Panc1 (cell line): ENCODE measurements at regions not wholly inside any gene's neighbourhood (a gene's known extent, or its start where the extent isn't known, plus 50 kb on each side); places are given as distances from the start of the nearest gene placed in this dataset.

Experiments
- ATAC-seq: fragments of 200-7000 bp; cut with Tn5 transposase; 2 replicates; pipeline ENCODE4 v1.9.1; 2020; ENCODE audit warnings: mild to moderate bottlenecking, moderate library complexity
- BruUV-seq: library from RNA; stranded (reverse); fragments of 400-500 nt; replicated peaks from 2 replicates; lab custom pipeline; 2021; lab: Mats Ljungman, UMichigan
- CTCF ChIA-PET: fragments of 300-600 bp; sonication (Branson Sonifier 250); formaldehyde crosslinking; loops from one replicate; lab custom pipeline; 2022; ENCODE audit warnings: antibody characterized with exemption; lab: Charles Lee
- POLR2A ChIA-PET: fragments of 300-600 bp; sonication (Branson Sonifier 250); formaldehyde crosslinking; loops from one replicate; lab custom pipeline; 2022; ENCODE audit warnings: antibody characterized with exemption; lab: Charles Lee
- DNase-seq: peaks from one replicate; pipeline ENCODE4 v3.0.0-alpha.2; 2010; ENCODE audit warnings: low read depth, low spot score
- H3K27ac ChIP-seq: 2 replicates; pipeline ENCODE4 v1.5.1; 2011; ENCODE audit warnings: mild to moderate bottlenecking, low read length, inconsistent platforms
- H3K27me3 ChIP-seq: fragments of 200-500 bp; sonication (Bioruptor generic); 2 replicates; pipeline ENCODE4 v1.6.0; 2014; ENCODE audit warnings: low read length, inconsistent platforms; ENCODE audit not compliant: control insufficient read depth, insufficient read depth
- H3K36me3 ChIP-seq: fragments of 200-500 bp; sonication (Bioruptor generic); 2 replicates; pipeline ENCODE4 v1.5.1; 2014; ENCODE audit warnings: inconsistent platforms, mild to moderate bottlenecking, low read length, moderate library complexity; ENCODE audit not compliant: control insufficient read depth, insufficient read depth
- H3K4me1 ChIP-seq: 2 replicates; pipeline ENCODE4 v1.5.1; 2011; ENCODE audit warnings: inconsistent platforms, mild to moderate bottlenecking, low read length, moderate library complexity; ENCODE audit not compliant: control insufficient read depth, insufficient read depth
- H3K4me3 ChIP-seq, 2 experiments: 2 replicates each; pipeline ENCODE4 v1.5.1; 2011 to 2012; ENCODE audit warnings: low read depth in 2 of 2, low read length in 2 of 2, mild to moderate bottlenecking in 2 of 2, inconsistent platforms in 1 of 2, moderate library complexity in 1 of 2
- H3K9me3 ChIP-seq: fragments of 200-500 bp; sonication (Bioruptor generic); 2 replicates; pipeline ENCODE4 v1.5.1; 2014; ENCODE audit warnings: low read depth, mild to moderate bottlenecking, inconsistent platforms, low read length, moderate library complexity; ENCODE audit not compliant: control insufficient read depth, insufficient read depth
- CTCF ChIP-seq: fragments of 450-650 bp; IDR thresholded peaks from 2 replicates; pipeline ENCODE4 v1.5.1; 2017; ENCODE audit warnings: mild to moderate bottlenecking
- POLR2AphosphoS5 ChIP-seq: IDR thresholded peaks from 2 replicates; pipeline ENCODE4 v1.6.1; 2012; ENCODE audit warnings: mild to moderate bottlenecking, low read depth, low read length, moderate library complexity
- REST ChIP-seq, 2 experiments: IDR thresholded peaks; 2 replicates each; pipeline ENCODE4 v1.6.1; 2011 to 2012; ENCODE audit warnings: low read depth in 2 of 2, control low read depth in 1 of 2, low read length in 1 of 2, mild to moderate bottlenecking in 1 of 2, moderate library complexity in 1 of 2; ENCODE audit not compliant: insufficient read depth in 1 of 2
- SIN3A ChIP-seq: IDR thresholded peaks from 2 replicates; pipeline ENCODE4 v1.6.1; 2012; ENCODE audit warnings: low read depth, mild to moderate bottlenecking, low read length, moderate library complexity, borderline replicate concordance; ENCODE audit not compliant: insufficient read depth
- TCF7L2 ChIP-seq: IDR thresholded peaks from 2 replicates; pipeline ENCODE4 v1.6.1; 2011; ENCODE audit warnings: mild to moderate bottlenecking, low read depth, low read length, inconsistent platforms
- in situ Hi-C: cut with HindIII; loops from 2 replicates; pipeline ENCODE4 v1.10.0; 2016; ENCODE audit warnings: low sequenced_read_pairs, low pct_unique_long_range_greater_than_20kb
- intact Hi-C: fragments of 100-400 bp; cut with micrococcal nuclease; formaldehyde crosslinking; loops from one replicate; pipeline ENCODE4 v1.10.0; 2022; ENCODE audit not compliant: unreplicated experiment

- Histone ChIP-seq H3K4me1 (no peaks in the 10 kb centered on the region), H3K4me3 (no peak overlapping the region), H3K9me3 (no peaks in the 10 kb centered on the region), H3K27ac (no peak overlapping the region), H3K36me3 (peaks cover 14% of the 10 kb centered on the region), H3K27me3 (no peaks in the 10 kb centered on the region)
- DNase-seq (no peak), ATAC-seq (no peak)
- BruUV-seq: no TSS peak
- in situ Hi-C loops: no loop called here
- TF ChIP-seq REST (IDR thresholded peaks at IDR 0.05; ENCODE audit: insufficient read depth in 1 of 2, low read depth in 2 of 2, low read length in 1 of 2): no peak
- ChIA-PET POLR2A (no interaction called here), CTCF (interaction anchor here (0.7 kb wide), 1 partner anchor 135 kb away, joined by 3 read pairs; no protein-coding TSS in a partner anchor)
- intact Hi-C loops: no loop called here
These were observed 57.9 kb downstream of the EPRS1 start for GRCh38 chr1:219988387-219988786.

DNA sequence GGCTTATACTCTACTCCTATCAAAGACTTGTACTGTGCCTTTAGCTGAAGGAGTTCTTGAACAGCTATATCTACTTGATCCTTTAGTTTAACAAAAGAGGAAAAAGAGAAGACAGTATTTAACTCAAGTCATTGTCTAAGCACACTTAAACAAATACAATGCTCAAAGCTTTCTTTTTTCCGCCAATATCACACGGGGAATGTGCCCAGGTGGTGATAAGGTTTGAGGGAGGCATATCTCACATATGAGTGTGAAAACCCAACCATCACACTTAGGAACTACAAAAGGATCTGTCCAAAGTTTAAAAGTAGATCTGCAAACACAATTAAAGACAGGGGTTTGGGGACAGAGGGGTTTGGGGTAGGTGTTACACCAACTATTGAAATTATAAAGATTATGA is 59.0 kb upstream of the SLC30A10 start:
- BruUV-seq: no TSS peak
- intact Hi-C loops (no loop called here), in situ Hi-C loops (no loop called here)
- Histone ChIP-seq H3K27ac (no peak overlapping the region), H3K9me3 (no peaks in the 10 kb centered on the region), H3K36me3 (peaks cover 20% of the 10 kb centered on the region), H3K4me1 (no peaks in the 10 kb centered on the region), H3K4me3 (no peak overlapping the region), H3K27me3 (no peaks in the 10 kb centered on the region)
- DNase-seq (no peak), ATAC-seq (no peak)
- POLR2A ChIA-PET: interaction anchor here (0.7 kb wide), 1 partner anchor 103 kb away, joined by 15 read pairs; no protein-coding TSS in a partner anchor
- CTCF ChIA-PET: no interaction called here
- TF ChIP-seq TCF7L2 (no peak), REST (IDR thresholded peaks at IDR 0.05; ENCODE audit: insufficient read depth in 1 of 2, low read depth in 2 of 2, low read length in 1 of 2) (no peak), SIN3A (no peak), CTCF (no peak), POLR2AphosphoS5 (no peak)
